Hepatocyte (in vitro differentiated cells): ENCODE measurements at regions not wholly inside any gene's neighbourhood (a gene's known extent, or its start where the extent isn't known, plus 50 kb on each side); places are given as distances from the start of the nearest gene placed in this dataset.

Experiments used
- DNase-seq: peaks from one replicate; pipeline ENCODE4 v3.0.0-alpha.2; 2016; ENCODE audit warnings: low spot score
- H2AFZ ChIP-seq: fragments of 200-600 bp; sonication (generic); 2 replicates; pipeline ENCODE4 v1.6.0; 2016; ENCODE audit warnings: antibody characterized with exemption, mild to moderate bottlenecking
- H3K27ac ChIP-seq: fragments of 200-600 bp; sonication (generic); 2 replicates; pipeline ENCODE4 v1.5.1; 2016; ENCODE audit warnings: mild to moderate bottlenecking
- H3K27me3 ChIP-seq: fragments of 200-600 bp; sonication (generic); 2 replicates; pipeline ENCODE4 v1.6.1; 2016
- H3K36me3 ChIP-seq: fragments of 200-600 bp; sonication (generic); replicated peaks from 2 replicates; pipeline ENCODE4 v1.5.1; 2016; ENCODE audit warnings: low read depth; ENCODE audit not compliant: insufficient read depth
- H3K4me1 ChIP-seq: fragments of 200-600 bp; sonication (generic); 2 replicates; pipeline ENCODE4 v1.5.1; 2016; ENCODE audit warnings: mild to moderate bottlenecking, moderate library complexity; ENCODE audit not compliant: insufficient read depth
- H3K4me2 ChIP-seq: fragments of 200-600 bp; sonication (generic); 2 replicates; pipeline ENCODE4 v1.6.0; 2016
- H3K4me3 ChIP-seq: fragments of 200-600 bp; sonication (generic); 2 replicates; pipeline ENCODE4 v1.5.1; 2016; ENCODE audit warnings: mild to moderate bottlenecking
- H3K79me2 ChIP-seq: fragments of 200-600 bp; sonication (generic); 2 replicates; pipeline ENCODE4 v1.6.0; 2017; ENCODE audit warnings: mild to moderate bottlenecking
- H3K9me2 ChIP-seq: fragments of 200-600 bp; sonication (generic); replicated peaks from 2 replicates; pipeline ENCODE4 v1.6.0; 2017; ENCODE audit warnings: mild to moderate bottlenecking; ENCODE audit not compliant: insufficient read depth
- H3K9me3 ChIP-seq: fragments of 200-600 bp; sonication (generic); 2 replicates; pipeline ENCODE4 v1.5.1; 2016; ENCODE audit warnings: low read depth, mild to moderate bottlenecking
- H4K20me1 ChIP-seq: fragments of 200-600 bp; sonication (generic); 2 replicates; pipeline ENCODE4 v1.6.0; 2016; ENCODE audit warnings: mild to moderate bottlenecking; ENCODE audit not compliant: insufficient read depth, poor library complexity, severe bottlenecking
- CTCF ChIP-seq: fragments of 200-600 bp; sonication (generic); IDR thresholded peaks from 2 replicates; pipeline ENCODE4 v1.5.1; 2016; ENCODE audit warnings: antibody characterized with exemption, mild to moderate bottlenecking; ENCODE audit not compliant: poor library complexity
- EZH2 ChIP-seq: fragments of 200-600 bp; sonication (generic); IDR thresholded peaks from 2 replicates; pipeline ENCODE4 v1.6.1; 2016; ENCODE audit warnings: antibody characterized with exemption, mild to moderate bottlenecking, borderline replicate concordance
- EZH2phosphoT487 ChIP-seq: fragments of 200-600 bp; sonication (generic); IDR thresholded peaks from one replicate; pipeline ENCODE4 v1.6.1; 2018; ENCODE audit warnings: antibody characterized with exemption, mild to moderate bottlenecking, low read depth, moderate library complexity; ENCODE audit not compliant: unreplicated experiment, severe bottlenecking
- WGBS: methylation state at CpG from one replicate; pipeline ENCODE4 v1.1.6; 2016; ENCODE audit warnings: low lambda C conversion rate; ENCODE audit errors: missing lambda C conversion rate; 5-methylcytosine and 5-hydroxymethylcytosine counted together

- no peak overlapping the region for H2AFZ ChIP-seq
- H3K9me2 ChIP-seq: no peaks in the 10 kb centered on the region
- H3K36me3 ChIP-seq: no peaks in the 10 kb centered on the region
- peak overlapping the region; percentile 38 for H3K4me2 ChIP-seq
- peak overlapping the region; percentile 55 for H3K27ac ChIP-seq
- peaks cover 34% of the 10 kb centered on the region for H3K4me1 ChIP-seq
- no peaks in the 10 kb centered on the region for H3K27me3 ChIP-seq
- WGBS: 18% methylated on average over 2 of the region's 2 CpGs
- H3K4me3 ChIP-seq: no peak overlapping the region
- peak; percentile 24 for DNase-seq
- no peaks in the 10 kb centered on the region for H3K9me3 ChIP-seq
- H4K20me1 ChIP-seq: no peaks in the 10 kb centered on the region
- H3K79me2 ChIP-seq: no peaks in the 10 kb centered on the region
- TF ChIP-seq EZH2 (no peak), EZH2phosphoT487 (no peak), CTCF (no peak)
Measured at GRCh38 chr2:60091266-60091665, 462.2 kb downstream of the BCL11A start.

- Histone ChIP-seq H3K36me3 (no peaks in the 10 kb centered on the region), H2AFZ (no peak overlapping the region), H3K9me3 (no peaks in the 10 kb centered on the region), H3K4me3 (no peak overlapping the region), H3K27ac (no peak overlapping the region), H3K9me2 (no peaks in the 10 kb centered on the region), H3K4me2 (no peak overlapping the region), H3K27me3 (no peaks in the 10 kb centered on the region), H3K4me1 (no peaks in the 10 kb centered on the region), H3K79me2 (no peaks in the 10 kb centered on the region), H4K20me1 (no peaks in the 10 kb centered on the region)
- TF ChIP-seq CTCF (no peak), EZH2 (no peak), EZH2phosphoT487 (no peak)
- 89% methylated on average over 2 of the region's 2 CpGs for WGBS
- DNase-seq: no peak
Measured at GRCh38 chr2:60079562-60079961, 473.9 kb downstream of the BCL11A start.

- Histone ChIP-seq H3K79me2 (no peaks in the 10 kb centered on the region), H2AFZ (no peak overlapping the region), H3K9me2 (no peaks in the 10 kb centered on the region), H4K20me1 (no peaks in the 10 kb centered on the region), H3K4me1 (no peaks in the 10 kb centered on the region), H3K4me2 (no peak overlapping the region), H3K4me3 (no peak overlapping the region), H3K9me3 (no peaks in the 10 kb centered on the region), H3K36me3 (no peaks in the 10 kb centered on the region), H3K27me3 (no peaks in the 10 kb centered on the region), H3K27ac (no peak overlapping the region)
- TF ChIP-seq CTCF: no peak
- TF ChIP-seq EZH2phosphoT487: no peak
- no peak for TF ChIP-seq EZH2
- DNase-seq: no peak
- 92% methylated on average over 6 of the region's 6 CpGs for WGBS
Measured at GRCh38 chr2:60075048-60075447, 478.4 kb downstream of the BCL11A start.

GRCh38 chr2:60073201-60073600 lies 480.3 kb downstream of the BCL11A start:
- DNase-seq: no peak
- H3K4me1 ChIP-seq: no peaks in the 10 kb centered on the region
- H3K79me2 ChIP-seq: no peaks in the 10 kb centered on the region
- H3K4me3 ChIP-seq: no peak overlapping the region
- H3K27me3 ChIP-seq: no peaks in the 10 kb centered on the region
- H4K20me1 ChIP-seq: no peaks in the 10 kb centered on the region
- H3K36me3 ChIP-seq: no peaks in the 10 kb centered on the region
- TF ChIP-seq EZH2phosphoT487 (no peak), EZH2 (no peak), CTCF (no peak)
- no peaks in the 10 kb centered on the region for H3K9me3 ChIP-seq
- no peak overlapping the region for H3K4me2 ChIP-seq
- no peak overlapping the region for H3K27ac ChIP-seq
- H3K9me2 ChIP-seq: no peaks in the 10 kb centered on the region
- 91% methylated on average over 12 of the region's 12 CpGs for WGBS
- H2AFZ ChIP-seq: no peak overlapping the region
